GM23248 (cell line): ENCODE measurements at regions not wholly inside any gene's neighbourhood (a gene's known extent, or its start where the extent isn't known, plus 50 kb on each side); places are given as distances from the start of the nearest gene placed in this dataset.

Experiments
- EZH2 ChIP-seq: fragments of 200-600 bp; sonication (generic); IDR thresholded peaks from 2 replicates; pipeline ENCODE4 v1.6.1; 2018; ENCODE audit warnings: antibody characterized with exemption, mild to moderate bottlenecking; ENCODE audit not compliant: insufficient read depth, poor library complexity, severe bottlenecking
- EZH2phosphoT487 ChIP-seq: fragments of 200-600 bp; sonication (generic); IDR thresholded peaks from 2 replicates; pipeline ENCODE4 v1.6.1; 2018; ENCODE audit warnings: antibody characterized with exemption, moderate library complexity, mild to moderate bottlenecking, low read depth; ENCODE audit not compliant: insufficient read depth

- TF ChIP-seq EZH2phosphoT487 (no peak), EZH2 (no peak)
These were observed 129.1 kb downstream of the SEPTIN14 start for GRCh38 chr7:55733241-55734140.
